HG03571 (cell line): ENCODE measurements at regions not wholly inside any gene's neighbourhood (a gene's known extent, or its start where the extent isn't known, plus 50 kb on each side); places are given as distances from the start of the nearest gene placed in this dataset.

Experiments
- ATAC-seq: cut with Tn5 transposase; IDR thresholded peaks from one replicate; pipeline ENCODE4 v1.9.1; 2021; ENCODE audit not compliant: unreplicated experiment

DNA sequence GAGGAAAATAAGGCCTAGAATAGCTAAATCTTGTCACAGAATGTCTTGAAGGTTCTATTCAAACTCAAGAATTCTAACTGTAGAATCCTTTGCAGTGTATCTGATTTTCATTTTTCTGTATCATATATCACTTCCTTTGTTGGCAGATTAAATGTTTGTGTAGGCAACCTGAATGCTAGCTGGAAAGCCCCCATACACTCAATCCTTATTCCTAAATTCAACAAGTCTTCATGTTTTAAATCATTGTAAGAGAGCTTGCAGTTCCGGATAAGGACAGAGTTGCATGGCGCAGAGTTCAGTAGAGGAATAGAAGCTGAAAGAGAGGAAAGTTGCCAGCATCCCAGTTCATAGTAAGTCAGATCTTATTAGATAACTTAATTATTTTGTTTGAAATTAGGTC lies 242.0 kb upstream of the SEMA6D start:
- no peak for ATAC-seq

DNA sequence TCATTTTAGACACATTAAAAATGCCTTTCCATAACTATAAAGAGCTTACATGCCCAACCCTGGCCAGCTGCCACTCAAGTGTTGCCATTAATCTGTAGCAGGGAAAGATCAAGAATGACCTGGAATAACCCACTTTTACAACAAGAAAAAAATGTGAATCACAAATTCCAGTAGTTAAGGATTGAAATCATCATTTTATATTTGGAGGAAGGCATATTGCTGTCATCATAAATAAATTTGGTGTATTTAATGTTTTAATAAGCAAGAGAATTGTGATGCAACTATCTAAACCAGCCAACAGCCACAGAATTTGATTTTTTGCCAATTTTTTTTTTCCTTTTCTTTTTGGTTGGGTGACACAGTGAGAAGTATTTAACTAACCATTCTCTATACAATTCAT lies 240.0 kb upstream of the SEMA6D start:
- ATAC-seq: no peak

- no peak for ATAC-seq
These were observed 233.2 kb upstream of the SEMA6D start for GRCh38 chr15:47484059-47484458.

DNA sequence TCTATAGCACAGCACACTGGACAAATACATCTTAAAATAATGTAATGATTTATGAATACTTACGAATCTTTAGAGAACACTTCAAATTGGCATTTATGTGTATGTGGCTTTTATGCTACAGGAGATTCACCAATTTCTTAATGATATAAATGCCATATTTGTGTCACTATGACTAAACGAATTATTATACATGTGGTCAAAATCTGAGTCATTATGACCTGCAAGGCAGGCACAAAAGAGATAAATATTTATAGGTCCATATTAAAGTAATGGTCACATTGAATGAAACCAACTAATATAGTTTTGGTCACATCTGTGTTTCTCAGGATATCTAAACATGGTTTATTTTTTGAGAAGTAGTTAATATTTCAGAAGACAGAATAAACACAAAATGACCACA lies 232.3 kb upstream of the SEMA6D start:
- ATAC-seq: no peak

- no peak for ATAC-seq
These were observed 231.9 kb upstream of the SEMA6D start for GRCh38 chr15:47485419-47485818.

DNA sequence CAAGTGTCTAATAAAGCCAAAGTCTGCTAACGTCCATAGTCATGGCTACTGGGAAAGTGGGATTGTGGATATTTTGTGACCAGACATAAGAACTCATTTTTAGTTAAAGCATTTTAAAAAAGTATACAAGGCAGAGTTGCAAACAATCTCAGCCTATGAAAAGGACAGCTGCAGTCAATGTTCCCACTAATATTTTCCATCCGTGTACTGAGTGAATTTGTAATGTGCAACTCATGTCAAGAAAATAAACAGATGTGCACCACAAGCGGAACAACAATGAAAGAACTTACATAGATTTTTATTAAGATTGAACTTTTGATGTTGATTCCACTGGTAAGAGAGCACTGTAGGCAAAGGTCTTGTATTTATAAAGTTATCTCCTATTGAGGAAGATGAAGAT lies 231.3 kb upstream of the SEMA6D start:
- no peak for ATAC-seq

DNA sequence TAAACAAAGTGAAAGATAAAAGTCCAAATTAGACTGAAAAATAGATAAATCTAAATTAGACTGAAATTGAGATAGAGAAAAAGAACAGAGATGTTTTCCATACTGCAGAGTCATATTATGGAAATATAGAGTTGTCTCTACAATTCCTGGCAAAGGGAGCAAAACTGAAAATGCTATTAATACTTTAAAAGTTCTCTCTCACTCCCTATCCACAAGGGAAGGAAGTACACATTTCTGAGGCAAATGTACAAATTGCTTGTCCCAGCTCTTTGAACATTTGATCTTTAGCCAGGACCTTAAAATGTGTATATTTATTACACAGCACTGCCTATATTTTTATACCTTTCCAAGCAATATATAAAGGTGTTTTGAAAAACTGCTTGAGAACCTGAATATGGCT lies 225.1 kb upstream of the SEMA6D start:
- ATAC-seq: no peak

DNA sequence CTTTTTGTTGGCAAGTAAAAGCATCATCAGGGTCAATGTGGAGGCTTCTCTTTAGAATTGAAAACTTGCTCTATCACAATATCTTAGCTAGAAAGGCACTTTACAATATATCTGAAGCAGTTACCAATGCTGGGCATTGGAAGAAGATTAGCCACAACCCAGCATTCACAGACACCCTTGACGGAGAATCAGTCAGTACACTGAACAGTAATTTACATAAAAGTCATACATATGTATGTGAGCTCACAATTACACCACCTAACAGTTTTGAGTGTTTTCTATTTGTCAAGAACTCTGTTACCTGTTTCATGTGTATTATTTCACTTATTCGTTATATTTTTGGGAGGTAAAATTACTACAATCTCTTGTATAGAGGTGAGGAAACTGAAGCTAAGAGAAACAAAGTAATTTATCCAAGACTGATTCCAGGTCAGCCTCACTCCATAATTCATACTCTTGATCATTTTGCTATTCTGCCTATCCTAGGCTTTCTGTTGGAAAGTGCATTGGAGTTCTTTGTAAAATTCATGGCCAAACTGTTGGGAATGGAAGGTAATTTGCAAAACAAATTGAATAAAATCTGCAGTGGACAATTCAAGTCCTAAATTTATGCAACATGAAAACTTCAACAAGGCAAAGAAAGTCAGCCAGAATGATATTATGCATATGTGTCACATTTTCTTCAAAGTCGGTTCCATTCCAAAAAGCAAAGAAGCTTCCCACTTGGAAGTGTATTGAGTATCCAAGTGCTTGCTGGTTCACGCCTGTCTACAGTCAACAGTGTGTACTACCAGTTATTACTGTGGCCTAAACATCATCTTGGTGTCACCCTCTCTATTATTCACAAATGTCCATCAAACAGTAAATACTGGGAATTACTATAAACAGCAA lies 223.7 kb upstream of the SEMA6D start:
- ATAC-seq: no peak

- no peak for ATAC-seq
These were observed 220.7 kb upstream of the SEMA6D start for GRCh38 chr15:47496343-47497185.

DNA sequence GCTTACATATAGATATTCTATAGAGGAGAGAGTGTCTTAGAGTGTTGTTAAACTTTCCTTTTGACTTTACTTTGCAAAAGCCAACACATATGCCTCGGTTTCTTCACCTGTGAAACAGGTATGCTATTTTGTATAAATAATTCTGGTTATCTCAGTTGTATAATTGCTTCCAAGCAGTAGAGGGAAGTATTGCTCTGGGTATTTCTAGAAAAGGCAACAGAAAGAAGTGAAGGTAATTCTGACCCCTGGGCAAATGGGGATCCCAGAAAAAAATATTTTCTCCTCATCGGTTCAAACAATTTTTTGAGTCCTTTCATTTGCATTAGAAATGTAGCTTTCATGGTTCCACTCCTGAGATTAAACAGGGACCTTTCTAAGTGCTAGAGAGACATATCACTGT lies 216.5 kb upstream of the SEMA6D start:
- no peak for ATAC-seq

DNA sequence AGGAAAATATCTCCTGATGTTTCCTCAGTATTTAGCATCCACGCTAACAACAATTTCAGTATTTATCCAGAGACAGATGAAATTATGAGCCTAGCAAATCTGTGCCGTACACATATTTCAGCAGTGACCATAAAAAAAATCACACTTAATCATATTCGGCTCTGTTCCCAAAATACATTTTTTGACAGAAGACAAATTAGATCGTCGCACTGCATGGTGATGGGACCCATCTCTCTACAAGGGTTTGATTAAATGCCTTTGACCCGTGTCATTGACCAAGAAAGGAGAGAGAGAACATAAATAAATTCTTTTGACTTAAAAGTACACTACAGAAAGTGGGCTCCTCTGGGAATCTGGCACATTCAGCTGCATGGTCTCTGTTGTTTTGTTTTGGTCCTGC lies 215.3 kb upstream of the SEMA6D start:
- no peak for ATAC-seq

DNA sequence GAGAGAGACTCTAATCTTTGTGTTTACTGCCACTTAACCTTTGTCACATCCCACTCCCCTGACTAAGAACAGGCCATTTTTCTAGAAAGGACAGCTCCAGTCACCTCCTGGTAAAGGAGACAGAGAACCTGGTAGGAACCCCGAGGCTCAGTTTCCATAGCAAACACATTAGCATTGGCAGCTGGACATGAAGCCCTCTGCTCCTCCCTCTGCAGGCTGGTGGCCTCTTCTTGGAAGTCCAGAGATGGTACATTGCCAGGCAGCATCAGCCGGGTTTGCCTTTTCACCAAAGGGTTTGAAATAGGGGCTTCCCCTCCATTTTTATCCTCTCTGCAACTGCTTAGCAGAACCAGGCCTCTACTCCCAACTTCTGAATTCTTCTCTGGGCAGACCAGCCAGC lies 213.4 kb upstream of the SEMA6D start:
- ATAC-seq: no peak

DNA sequence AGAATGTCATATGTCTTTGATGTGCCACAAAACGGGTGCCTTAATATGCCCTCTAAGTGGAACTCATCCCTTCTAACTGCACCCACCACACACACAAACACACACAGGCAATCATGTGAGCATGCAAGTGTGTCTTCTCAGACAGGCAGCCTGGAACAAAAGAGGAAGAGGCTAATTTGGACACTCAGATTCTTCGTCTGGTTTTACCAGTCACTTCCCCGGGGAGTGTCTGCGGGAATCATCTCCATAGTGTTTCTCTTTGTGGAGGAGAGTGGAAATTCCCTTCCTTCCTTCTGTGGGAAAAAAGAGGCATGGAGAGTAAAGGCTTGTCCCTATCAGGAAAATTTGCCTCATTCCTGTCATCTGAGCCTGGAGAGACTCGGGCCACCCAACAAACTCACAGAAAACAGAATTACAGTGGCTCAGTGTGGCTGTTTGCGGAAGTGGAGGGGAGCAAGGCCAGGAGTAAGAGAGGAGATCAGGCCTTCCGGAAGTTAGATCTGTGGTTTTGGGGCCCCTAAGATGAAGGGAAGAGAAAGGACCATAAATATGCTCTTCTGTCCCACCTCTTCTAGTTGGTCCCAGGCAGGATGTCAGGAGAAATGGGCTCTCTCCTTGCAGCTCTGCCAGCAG lies 212.6 kb upstream of the SEMA6D start:
- ATAC-seq: no peak

GRCh38 chr15:47505712-47506328 lies 211.5 kb upstream of the SEMA6D start:
- no peak for ATAC-seq

DNA sequence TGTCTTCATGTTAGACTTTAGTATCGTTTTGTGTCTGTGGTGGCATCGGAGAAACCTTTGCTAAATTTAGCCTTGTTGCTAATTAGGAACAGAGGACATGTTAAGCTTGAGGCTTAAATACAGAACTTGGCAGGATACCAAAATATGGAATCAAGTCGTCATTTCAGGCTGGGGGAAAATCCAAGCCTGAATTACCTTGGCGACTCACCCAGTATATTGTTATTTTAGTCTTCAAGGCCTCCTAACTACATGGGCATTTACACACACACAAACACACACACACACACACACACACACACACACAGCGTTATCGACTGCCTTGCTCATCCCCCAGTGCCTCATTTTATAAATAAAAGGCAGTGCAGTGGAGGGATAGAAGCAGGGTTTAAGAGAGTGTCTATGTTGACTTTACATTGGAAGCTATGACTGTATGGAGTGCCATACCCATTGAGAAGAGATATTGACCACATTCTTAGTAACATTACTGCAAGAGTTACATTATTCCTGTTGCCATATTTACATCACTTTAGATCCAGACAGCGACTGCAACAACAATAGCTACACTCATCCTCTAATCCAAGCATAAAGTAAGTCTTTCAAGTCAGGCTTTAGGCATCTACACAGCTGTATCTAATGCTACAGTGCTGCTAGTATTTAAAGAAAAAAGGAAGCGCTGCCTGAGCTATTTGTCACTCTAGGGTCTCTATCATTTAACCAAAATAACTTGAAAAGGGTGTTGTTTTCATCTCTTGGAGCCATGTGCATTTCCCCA lies 210.8 kb upstream of the SEMA6D start:
- ATAC-seq: no peak

- ATAC-seq: no peak
These were observed 209.9 kb upstream of the SEMA6D start for GRCh38 chr15:47507221-47507985.

DNA sequence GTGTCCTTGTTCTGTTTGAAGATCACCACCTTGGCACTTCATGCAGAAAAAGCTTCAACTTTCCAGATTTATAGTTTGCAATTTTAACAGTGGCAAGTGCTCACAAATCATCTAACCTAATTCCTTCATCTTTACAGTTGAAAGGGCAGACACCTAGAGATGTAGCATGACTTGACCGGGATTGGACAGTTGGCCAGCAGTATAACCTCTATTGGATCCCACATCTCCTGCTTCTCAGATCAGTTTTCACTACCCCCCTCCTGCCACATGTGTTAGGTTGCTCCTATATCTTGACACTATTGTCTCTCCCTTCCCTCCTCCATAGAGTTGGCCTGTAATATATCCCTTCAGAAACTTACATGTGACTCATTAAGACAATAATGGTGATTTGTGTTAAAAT lies 206.0 kb upstream of the SEMA6D start:
- no peak for ATAC-seq

- no peak for ATAC-seq
These were observed 203.8 kb upstream of the SEMA6D start for GRCh38 chr15:47513471-47513870.

- no peak for ATAC-seq
These were observed 203.1 kb upstream of the SEMA6D start for GRCh38 chr15:47514200-47514652.

DNA sequence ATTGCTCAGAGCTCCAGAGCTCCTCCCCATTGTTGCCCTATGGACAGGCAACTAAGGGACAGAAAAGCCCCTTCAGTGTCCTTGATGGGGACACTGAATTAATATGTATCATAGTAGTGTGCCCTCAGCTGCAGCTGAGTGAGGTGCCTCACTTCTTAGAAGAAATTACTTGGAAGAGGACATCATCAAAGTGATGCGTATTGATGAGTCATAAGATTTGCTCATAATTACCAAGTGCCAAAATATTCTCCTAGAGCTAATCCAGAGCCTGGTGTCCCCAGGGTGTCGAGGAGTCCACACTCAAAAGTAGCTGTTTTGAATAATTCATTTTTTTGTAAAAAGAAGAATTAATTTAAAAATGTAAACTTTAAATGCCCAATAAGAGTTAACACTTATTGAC lies 200.7 kb upstream of the SEMA6D start:
- ATAC-seq: no peak
